GM12878 (cell line): ENCODE measurements at regions not wholly inside any gene's neighbourhood (a gene's known extent, or its start where the extent isn't known, plus 50 kb on each side); places are given as distances from the start of the nearest gene placed in this dataset.

Source experiments
- BCL3 ChIP-seq: IDR thresholded peaks from 2 replicates; pipeline ENCODE4 v1.6.1; 2011; ENCODE audit warnings: borderline replicate concordance, low read depth, mild to moderate bottlenecking, moderate library complexity, low read length; ENCODE audit not compliant: insufficient read depth, poor library complexity, severe bottlenecking
- BCLAF1 ChIP-seq: fragments of 450-650 bp; IDR thresholded peaks from 2 replicates; pipeline ENCODE4 v1.6.1; 2017; ENCODE audit warnings: antibody characterized with exemption, mild to moderate bottlenecking, moderate library complexity
- HCFC1 ChIP-seq: fragments of 150-350 bp; IDR thresholded peaks from 2 replicates; pipeline ENCODE4 v1.6.1; 2014; ENCODE audit warnings: low read length
- KAT2A ChIP-seq: conservative IDR thresholded peaks from 2 replicates; pipeline ENCODE4 v1.6.1; 2011; ENCODE audit warnings: low read depth, low read length; ENCODE audit not compliant: control insufficient read depth
- MXI1 ChIP-seq: fragments of 150-350 bp; IDR thresholded peaks from 2 replicates; pipeline ENCODE4 v1.6.1; 2011; ENCODE audit warnings: low read depth, mild to moderate bottlenecking, inconsistent platforms, low read length, improper control_type of control experiment
- NRF1 ChIP-seq: conservative IDR thresholded peaks from 2 replicates; pipeline ENCODE4 v1.6.1; 2011; ENCODE audit warnings: mild to moderate bottlenecking, low read depth, low read length, improper control_type of control experiment
- PBX3 ChIP-seq: IDR thresholded peaks from 2 replicates; pipeline ENCODE4 v1.6.1; 2011; ENCODE audit warnings: mild to moderate bottlenecking, low read depth, low read length, moderate library complexity; ENCODE audit not compliant: insufficient replicate concordance
- POLR2A ChIP-seq: IDR thresholded peaks from 2 replicates; pipeline ENCODE4 v1.6.1; 2011; ENCODE audit warnings: low read depth, mild to moderate bottlenecking, low read length
- SREBF1 ChIP-seq: IDR thresholded peaks from 2 replicates; pipeline ENCODE4 v1.6.1; 2012; ENCODE audit warnings: mild to moderate bottlenecking, low read length
- SRF ChIP-seq, 2 experiments: IDR thresholded peaks; 2 replicates each; pipeline ENCODE4 v1.6.1; 2011; ENCODE audit warnings: low read depth in 2 of 2, low read length in 2 of 2, mild to moderate bottlenecking in 1 of 2, moderate library complexity in 1 of 2
- USF1 ChIP-seq: IDR thresholded peaks from 2 replicates; pipeline ENCODE4 v1.6.1; 2011; ENCODE audit warnings: borderline replicate concordance, low read depth, mild to moderate bottlenecking, moderate library complexity, mixed read lengths, low read length; ENCODE audit not compliant: insufficient read depth; ENCODE audit errors: extremely low read length
- WRNIP1 ChIP-seq: IDR thresholded peaks from 2 replicates; pipeline ENCODE4 v1.6.1; 2011; ENCODE audit warnings: low read depth, low read length, improper control_type of control experiment, borderline replicate concordance
- ZBTB11 ChIP-seq: fragments of 450-650 bp; formaldehyde crosslinking; IDR thresholded peaks from 2 replicates; pipeline ENCODE4 v1.5.0; 2022; ENCODE audit warnings: mild to moderate bottlenecking, missing genetic modification characterization
- ZNF592 ChIP-seq: fragments of 450-650 bp; IDR thresholded peaks from 2 replicates; pipeline ENCODE4 v1.6.1; 2017; ENCODE audit warnings: mild to moderate bottlenecking, moderate library complexity

GRCh38 chr11:69210310-69211035 lies 54.7 kb downstream of the SMIM38 start (continued):
- TF ChIP-seq USF1 = peak; percentile 32
- no peak for TF ChIP-seq NRF1
- no peak for TF ChIP-seq SRF (IDR thresholded peaks at IDR 0.05; ENCODE audit: low read depth in 2 of 2, low read length in 2 of 2)
- no peak for TF ChIP-seq POLR2A
- TF ChIP-seq BCL3 = no peak
- TF ChIP-seq KAT2A = no peak
- no peak for TF ChIP-seq WRNIP1
- TF ChIP-seq BCLAF1 = no peak
- TF ChIP-seq ZNF592 = no peak
- TF ChIP-seq MXI1 = no peak
- TF ChIP-seq SREBF1 = no peak
- 0 out of 2 replicates have a peak, but pooled peaks have one; percentile 1 for TF ChIP-seq HCFC1
- TF ChIP-seq ZBTB11 (CRISPR knock-in tag) = no peak
- peak; percentile 78 for TF ChIP-seq PBX3
